ENCODE measurements at regions not wholly inside any gene's neighbourhood (a gene's known extent, or its start where the extent isn't known, plus 50 kb on each side); places are given as distances from the start of the nearest gene placed in this dataset.

DNA sequence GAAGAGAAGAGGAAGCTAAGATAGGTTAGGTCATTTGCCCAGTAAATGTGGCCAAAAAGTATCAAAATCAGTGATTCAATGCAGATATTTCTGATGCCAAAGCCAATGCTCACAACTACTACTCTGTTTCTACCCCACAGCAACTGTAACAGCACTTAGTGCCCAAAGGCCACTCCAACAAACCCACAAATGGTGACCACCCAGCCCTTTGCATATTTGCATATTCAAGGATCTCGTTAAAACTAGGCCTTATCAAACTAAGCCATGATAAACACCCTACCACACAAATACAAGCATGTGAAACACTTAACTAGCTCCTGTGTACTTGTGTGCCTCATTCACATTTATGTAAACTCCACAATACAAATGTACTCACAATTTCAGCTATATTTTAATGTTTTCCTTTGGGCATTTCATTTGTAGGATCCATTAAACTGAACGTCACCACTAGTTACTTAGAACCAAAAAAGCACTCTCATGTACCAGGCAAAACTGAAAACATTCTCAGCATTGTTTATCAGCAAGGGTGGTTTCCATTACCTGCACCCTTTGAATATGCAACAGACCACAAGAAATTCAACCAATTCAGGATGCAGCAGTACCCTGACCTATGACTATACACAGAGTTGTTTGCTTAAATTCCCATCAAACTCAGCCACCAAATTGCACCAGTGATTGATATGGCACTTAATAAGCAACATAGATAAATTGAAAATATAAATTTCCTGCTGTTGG lies 111.2 kb upstream of the STT3B start:
- no peak for DNase-seq (ENCODE audit: low read depth)
- H3K4me3 ChIP-seq (ENCODE audit: low read depth, low read length), result no peak overlapping the region
- TF ChIP-seq, protein P1, sequence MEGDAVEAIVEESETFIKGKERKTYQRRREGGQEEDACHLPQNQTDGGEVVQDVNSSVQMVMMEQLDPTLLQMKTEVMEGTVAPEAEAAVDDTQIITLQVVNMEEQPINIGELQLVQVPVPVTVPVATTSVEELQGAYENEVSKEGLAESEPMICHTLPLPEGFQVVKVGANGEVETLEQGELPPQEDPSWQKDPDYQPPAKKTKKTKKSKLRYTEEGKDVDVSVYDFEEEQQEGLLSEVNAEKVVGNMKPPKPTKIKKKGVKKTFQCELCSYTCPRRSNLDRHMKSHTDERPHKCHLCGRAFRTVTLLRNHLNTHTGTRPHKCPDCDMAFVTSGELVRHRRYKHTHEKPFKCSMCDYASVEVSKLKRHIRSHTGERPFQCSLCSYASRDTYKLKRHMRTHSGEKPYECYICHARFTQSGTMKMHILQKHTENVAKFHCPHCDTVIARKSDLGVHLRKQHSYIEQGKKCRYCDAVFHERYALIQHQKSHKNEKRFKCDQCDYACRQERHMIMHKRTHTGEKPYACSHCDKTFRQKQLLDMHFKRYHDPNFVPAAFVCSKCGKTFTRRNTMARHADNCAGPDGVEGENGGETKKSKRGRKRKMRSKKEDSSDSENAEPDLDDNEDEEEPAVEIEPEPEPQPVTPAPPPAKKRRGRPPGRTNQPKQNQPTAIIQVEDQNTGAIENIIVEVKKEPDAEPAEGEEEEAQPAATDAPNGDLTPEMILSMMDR (IDR thresholded peaks at IDR 0.05; ENCODE audit: low read depth, low read length, missing control alignments), result no peak

DNA sequence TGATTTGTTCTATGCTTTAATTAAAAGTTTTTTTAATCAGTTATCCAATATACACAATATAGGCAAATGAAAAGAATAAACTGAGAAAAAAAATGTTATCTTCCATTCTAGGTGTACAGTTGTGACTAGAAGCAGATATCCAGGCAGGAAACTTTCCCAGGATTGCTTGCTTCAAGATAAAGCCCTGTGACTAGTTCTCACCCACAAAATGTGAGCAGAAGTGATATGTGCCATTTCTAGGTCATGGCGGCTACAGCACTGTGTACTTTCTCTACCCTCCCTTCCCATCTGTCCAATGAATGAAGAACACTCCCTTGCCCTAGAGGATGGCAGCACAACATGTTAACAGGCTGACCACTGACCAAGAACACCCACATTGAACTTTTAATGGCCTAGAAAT lies 110.5 kb upstream of the STT3B start:
- TF ChIP-seq, protein P1 (IDR thresholded peaks at IDR 0.05; ENCODE audit: low read depth, low read length, missing control alignments), result no peak
- DNase-seq (ENCODE audit: low read depth), result no peak
- no peak overlapping the region for H3K4me3 ChIP-seq (ENCODE audit: low read depth, low read length)

DNA sequence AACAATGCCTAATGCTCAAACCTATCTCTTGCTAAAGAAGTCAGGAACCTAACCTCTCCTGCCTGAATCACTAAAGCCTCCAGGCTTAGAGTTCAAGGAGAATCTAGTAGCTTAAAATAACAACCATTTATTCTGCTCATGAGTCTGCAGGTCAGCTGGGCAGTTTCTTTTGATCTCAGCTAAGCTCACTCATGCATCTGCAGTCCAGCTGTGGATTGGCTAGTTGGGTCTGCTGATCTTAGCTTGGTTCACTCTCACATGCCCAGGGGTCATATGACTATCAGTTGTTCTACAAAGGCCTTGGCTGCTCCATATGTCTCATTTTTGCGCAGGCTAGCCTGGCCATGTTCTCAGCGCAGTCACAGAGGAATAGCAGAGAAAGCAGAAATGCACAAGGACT lies 109.2 kb upstream of the STT3B start:
- TF ChIP-seq, protein P1 (IDR thresholded peaks at IDR 0.05; ENCODE audit: low read depth, low read length, missing control alignments), result no peak
- no peak for DNase-seq (ENCODE audit: low read depth)
- H3K4me3 ChIP-seq (ENCODE audit: low read depth, low read length), result no peak overlapping the region

DNA sequence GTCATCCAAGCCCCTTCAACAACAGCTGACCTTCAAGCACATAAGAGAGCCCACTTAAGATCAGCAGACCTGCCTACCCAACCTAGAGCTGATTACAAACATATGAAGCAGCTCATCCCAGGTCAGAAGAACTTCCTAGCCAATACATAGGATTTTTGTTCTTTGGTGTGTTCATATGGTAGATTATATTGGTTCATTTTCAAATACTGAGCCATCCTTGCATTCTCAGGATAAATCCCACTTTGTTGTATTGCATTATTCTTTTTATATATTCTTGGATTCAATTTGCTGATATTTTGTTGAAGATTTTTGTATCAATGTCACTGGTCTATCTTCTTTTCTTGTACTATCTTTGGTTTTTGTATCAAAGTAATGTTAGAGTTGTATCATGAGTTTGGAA lies 107.3 kb upstream of the STT3B start:
- no peak overlapping the region for H3K4me3 ChIP-seq (ENCODE audit: low read depth, low read length)
- TF ChIP-seq, protein P1 (IDR thresholded peaks at IDR 0.05; ENCODE audit: low read depth, low read length, missing control alignments), result no peak
- DNase-seq (ENCODE audit: low read depth), result no peak

DNA sequence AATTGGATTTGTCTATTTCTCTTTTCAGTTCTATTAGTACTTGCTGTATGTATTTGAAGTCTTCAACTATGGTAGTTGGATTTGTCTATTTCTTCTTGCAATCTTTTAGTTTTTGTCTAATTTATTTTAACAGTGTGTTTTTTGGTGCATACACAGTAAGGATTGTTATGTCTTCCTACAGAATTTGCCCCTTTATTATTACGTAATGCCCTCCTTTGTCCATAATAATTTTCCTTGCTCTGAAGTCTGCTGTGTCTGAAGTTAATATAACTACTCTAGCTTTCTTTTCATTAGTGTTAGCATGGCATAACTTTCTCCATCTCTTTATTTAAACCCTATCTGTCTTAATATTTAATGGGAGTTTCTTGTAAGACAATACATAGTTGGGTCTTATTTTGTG lies 105.1 kb upstream of the STT3B start:
- TF ChIP-seq, protein P1 (IDR thresholded peaks at IDR 0.05; ENCODE audit: low read depth, low read length, missing control alignments), result no peak
- no peak overlapping the region for H3K4me3 ChIP-seq (ENCODE audit: low read depth, low read length)
- no peak for DNase-seq (ENCODE audit: low read depth)

DNA sequence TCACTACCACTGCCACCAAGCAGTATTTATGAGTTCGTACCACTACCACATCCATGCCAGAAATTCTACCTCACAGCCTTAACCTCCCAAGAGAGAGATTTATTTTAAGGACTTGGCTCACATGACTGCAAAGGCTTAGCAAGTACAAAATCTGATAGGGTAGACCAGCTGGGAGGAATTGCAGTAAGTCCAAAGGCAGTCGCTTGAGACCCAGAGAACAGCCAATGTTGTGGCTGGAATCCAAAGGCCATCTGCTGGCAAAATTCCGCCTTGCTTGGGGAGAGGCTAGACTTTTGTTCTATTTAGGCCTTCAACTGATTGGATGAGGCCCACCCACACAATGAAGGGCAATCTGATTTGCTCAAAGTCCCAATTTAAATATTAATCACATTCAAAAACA lies 101.4 kb upstream of the STT3B start:
- TF ChIP-seq, protein P1 (IDR thresholded peaks at IDR 0.05; ENCODE audit: low read depth, low read length, missing control alignments), result no peak
- H3K4me3 ChIP-seq (ENCODE audit: low read depth, low read length), result no peak overlapping the region
- no peak for DNase-seq (ENCODE audit: low read depth)

Measured in GM12864 (cell line).